GM19467 (cell line): ENCODE measurements at regions not wholly inside any gene's neighbourhood (a gene's known extent, or its start where the extent isn't known, plus 50 kb on each side); places are given as distances from the start of the nearest gene placed in this dataset.
"Not testable (repeated sequence)": the region's sequence is repeated elsewhere in the genome, so short reads cannot be mapped to it uniquely, and the experiment has no call there.

Source experiments
- ATAC-seq: cut with Tn5 transposase; IDR thresholded peaks from one replicate; pipeline ENCODE4 v1.9.1; 2021; ENCODE audit warnings: mild to moderate bottlenecking, moderate library complexity; ENCODE audit not compliant: unreplicated experiment

- ATAC-seq = no peak
Observed at GRCh38 chr3:28028554-28028953, 212.9 kb upstream of the CMC1 start.

DNA sequence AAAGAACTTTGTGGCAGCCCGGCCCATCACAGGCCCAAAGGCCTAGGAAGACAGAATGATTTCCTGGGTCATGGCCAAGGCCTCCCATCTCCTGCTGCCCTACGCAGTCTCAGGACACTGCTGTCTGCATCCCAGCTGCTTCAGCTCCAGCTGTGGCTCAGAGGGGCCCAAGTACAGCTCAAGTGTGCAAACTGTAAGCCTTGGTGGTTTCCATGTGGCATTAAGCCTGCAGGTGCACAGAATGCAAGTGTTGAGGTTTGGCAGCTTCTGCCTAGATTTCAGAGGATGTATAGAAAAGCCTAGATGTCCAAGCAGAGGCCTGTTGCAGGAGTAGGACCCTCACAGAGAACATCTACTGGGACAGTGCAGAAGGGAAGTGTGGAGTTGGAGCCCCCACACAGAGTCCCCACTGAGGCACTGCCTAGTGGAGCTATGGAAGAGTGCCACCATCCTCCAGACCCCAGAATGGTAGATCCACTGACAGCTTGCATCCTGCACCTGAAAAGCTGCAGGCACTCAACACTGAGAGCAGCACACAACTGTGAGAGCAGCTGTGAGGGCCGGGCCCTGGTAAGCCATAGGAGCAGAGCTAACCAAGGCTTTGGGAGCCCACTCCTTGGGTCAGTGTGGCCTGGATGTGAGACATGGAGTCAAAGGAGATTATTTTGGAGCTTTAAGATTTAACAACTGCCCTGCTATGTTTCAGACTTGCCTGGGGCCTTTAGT lies 208.2 kb upstream of the CMC1 start:
- ATAC-seq = no peak

DNA sequence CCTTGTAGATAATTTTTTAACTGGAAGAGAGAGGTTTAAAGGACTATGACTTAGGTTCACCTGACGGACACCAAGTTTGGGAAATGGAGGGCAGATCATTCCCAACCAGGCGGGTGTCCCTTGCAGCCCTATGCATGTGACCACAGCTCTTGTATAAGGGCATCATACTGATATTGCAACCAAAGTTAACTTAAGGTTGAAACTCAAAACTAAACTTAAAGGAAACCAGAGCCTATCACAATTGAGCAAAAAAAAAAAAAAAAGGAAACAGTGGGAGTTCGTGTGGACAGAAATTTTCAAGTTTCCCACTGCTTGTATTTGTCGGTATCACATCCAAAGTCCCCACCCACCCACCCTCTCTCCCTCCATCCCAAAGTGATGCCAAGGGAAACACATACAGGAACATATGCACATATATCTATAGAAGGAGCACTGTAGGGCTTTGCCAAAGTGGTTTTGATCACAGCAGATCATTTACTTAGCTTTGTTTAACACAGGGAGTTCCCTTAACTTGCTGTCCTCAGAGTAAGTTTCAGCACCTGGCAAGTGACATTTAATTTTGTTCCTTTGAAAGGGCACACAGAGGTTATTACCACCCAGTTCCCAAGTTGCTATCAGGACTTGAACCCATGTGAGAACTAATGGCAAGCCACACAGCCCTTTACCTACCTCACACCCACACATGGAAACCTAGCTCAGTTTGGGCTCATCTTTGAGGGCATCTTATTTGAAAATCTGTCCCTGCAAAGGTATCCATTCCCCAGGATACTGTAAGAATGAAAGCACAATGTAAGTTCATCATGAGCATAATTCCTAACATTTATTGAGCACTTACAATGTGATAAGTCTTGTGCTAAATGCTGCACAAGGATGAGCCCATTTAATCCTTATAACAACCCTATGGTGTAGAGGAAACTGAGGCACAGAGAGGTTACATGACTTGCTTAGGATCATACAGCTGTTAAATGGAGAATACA lies 204.5 kb upstream of the CMC1 start:
- peak; percentile 70 for ATAC-seq

DNA sequence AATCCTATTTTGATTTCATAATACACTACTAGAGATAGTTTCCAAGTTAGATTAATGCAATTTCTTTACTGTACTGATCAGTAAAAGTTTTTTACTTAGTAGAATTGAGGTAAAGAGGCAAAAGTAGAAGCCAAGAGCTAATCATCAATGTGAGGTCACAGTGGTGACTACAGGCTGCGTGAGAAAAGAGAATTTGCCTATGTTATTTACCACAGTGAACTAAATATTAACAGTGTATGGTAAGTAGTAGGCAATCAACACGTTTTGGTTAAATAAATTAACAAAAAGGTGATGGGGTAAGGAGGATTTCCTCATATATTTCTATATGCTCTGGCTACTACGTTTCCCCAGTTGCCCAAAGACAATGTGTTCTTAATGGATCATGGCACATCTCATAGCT lies 202.2 kb upstream of the CMC1 start:
- peak; percentile 47 for ATAC-seq

- ATAC-seq = no peak
Observed at GRCh38 chr3:28039829-28040228, 201.6 kb upstream of the CMC1 start.

- peak; percentile 47 for ATAC-seq
Observed at GRCh38 chr3:28042095-28042635, 199.3 kb upstream of the CMC1 start.

- peak; percentile 20 for ATAC-seq
Observed at GRCh38 chr3:28042707-28043106, 198.7 kb upstream of the CMC1 start.

GRCh38 chr3:28050120-28050519 lies 191.3 kb upstream of the CMC1 start:
- ATAC-seq = no peak

GRCh38 chr3:28050885-28051284 lies 190.5 kb upstream of the CMC1 start:
- no peak for ATAC-seq

GRCh38 chr3:28053759-28054158 lies 187.7 kb upstream of the CMC1 start:
- no peak for ATAC-seq

- ATAC-seq = no peak
Observed at GRCh38 chr3:28056806-28057205, 184.6 kb upstream of the CMC1 start.

DNA sequence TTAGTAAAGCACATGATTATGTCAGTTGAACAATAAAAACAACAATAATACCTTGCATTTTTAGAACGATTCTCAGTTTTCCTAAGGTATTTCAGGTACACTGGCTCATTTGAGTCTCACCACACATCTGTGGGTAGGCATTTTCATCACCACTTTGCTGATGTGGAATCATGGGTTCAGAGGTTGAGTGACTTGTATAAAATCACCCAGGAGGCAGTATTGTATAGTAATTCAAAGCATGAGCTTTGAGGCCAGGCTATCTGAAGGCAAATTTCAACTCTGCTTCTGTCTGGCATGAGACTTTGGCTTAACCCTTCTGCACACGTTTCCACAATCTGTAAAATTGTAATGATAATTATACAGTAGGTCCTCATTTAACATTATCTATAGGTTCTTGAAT lies 183.9 kb upstream of the CMC1 start:
- ATAC-seq = no peak

DNA sequence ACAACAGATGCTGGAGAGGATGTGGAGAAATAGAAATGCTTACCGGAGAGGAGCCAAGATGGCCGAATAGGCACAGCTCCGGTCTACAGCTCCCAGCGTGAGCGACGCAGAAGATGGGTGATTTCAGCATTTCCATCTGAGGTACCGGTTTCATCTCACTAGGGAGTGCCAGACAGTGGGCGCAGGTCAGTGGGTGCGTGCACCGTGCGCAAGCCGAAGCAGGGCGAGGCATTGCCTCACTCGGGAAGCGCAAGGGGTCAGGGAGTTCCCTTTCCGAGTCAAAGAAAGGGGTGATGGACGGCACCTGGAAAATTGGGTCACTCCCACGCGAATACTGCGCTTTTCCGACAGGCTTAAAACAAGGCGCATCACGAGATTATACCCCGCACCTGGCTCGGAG lies 182.2 kb upstream of the CMC1 start:
- ATAC-seq = not testable (repeated sequence)

DNA sequence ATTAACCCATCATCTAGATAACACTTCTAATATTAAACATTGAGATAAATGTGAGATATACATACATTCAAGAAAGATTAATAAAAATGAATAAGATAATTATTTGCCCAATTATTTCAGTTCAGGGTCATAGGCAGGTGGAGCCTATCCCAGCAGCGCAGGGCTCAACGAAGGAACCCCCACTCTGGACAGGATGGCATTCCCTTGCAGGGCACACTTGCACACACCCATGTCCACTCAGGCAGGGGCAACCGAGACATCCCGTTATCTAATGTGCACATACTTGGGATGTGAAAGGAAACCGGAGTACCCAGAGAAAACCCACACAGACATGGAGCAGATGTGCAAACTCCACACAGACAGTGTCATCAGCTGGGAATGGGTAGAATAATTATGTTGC lies 175.4 kb upstream of the CMC1 start:
- no peak for ATAC-seq

- ATAC-seq = no peak
Observed at GRCh38 chr3:28067014-28067413, 174.4 kb upstream of the CMC1 start.

DNA sequence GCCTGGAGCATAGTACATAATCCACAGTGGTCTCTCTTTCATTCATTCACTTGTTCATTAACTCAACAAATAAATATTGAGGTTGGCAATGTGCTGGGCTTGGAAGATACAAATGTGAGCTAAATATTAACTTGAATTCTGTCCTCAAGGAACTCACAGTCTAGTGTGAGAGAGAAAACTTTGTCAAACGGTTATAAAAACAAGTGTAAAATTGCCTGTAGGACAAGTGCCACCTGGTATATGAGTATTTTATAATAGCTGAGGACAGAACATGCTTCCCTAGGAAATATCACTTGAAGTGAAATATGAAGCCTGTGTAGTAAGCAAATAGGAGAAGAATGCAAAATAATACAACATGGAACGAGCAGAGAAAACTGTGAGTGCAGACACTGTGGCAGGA lies 173.1 kb upstream of the CMC1 start:
- no peak for ATAC-seq

DNA sequence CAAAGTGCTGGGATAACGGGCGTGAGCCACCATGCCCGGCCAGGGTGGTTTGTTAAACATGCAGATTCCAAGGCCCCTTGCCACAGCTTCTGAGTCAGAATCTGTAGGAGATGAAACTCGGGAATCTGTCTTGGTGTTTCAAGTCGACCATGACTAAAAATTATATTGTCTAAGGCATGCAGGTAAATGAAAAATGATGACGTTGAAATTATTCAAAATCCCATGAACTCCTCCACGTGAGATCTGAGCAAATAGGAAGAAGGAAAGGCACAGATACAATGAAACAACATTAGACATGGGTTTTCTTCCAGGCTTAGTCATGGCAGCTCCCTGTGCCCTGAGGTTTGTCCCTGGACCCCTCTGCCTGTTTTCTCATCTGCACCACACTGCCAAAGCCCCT lies 172.0 kb upstream of the CMC1 start:
- no peak for ATAC-seq

- ATAC-seq = no peak
Observed at GRCh38 chr3:28076246-28076645, 165.2 kb upstream of the CMC1 start.

- no peak for ATAC-seq
Observed at GRCh38 chr3:28077572-28077971, 163.8 kb upstream of the CMC1 start.

- no peak for ATAC-seq
Observed at GRCh38 chr3:28078536-28078935, 162.9 kb upstream of the CMC1 start.

DNA sequence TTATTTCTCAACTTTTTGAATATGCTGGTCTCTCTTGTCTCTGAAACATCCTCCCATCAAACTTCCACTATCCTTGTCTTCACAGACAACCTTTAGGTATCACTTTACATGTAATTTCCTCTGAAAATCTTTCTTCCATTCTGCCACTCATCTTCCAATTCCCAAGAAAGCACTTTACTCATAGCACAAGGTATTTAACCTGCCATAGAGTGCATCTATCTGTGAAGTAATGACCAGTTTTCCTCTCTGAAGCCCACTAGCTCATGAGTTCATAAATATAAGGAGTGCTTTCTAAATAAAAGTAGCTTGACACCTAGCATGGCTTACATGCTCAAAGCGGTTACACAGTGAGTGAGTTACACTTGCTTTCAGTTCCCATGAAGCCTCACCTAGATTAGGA lies 160.7 kb upstream of the CMC1 start:
- ATAC-seq = no peak

- peak; percentile 80 for ATAC-seq
Observed at GRCh38 chr3:28081533-28081947, 159.9 kb upstream of the CMC1 start.
